HepG2 (cell line): ENCODE measurements at regions not wholly inside any gene's neighbourhood (a gene's known extent, or its start where the extent isn't known, plus 50 kb on each side); places are given as distances from the start of the nearest gene placed in this dataset.

Source experiments
- ATAC-seq: fragments of 200-7000 bp; cut with Tn5 transposase; 3 replicates; pipeline ENCODE4 v1.9.1; 2020; ENCODE audit warnings: mild to moderate bottlenecking, moderate library complexity
- BruUV-seq: library from RNA; stranded (reverse); fragments of 400-500 nt; replicated peaks from 2 replicates; lab custom pipeline; 2021; lab: Mats Ljungman, UMichigan
- CTCF ChIA-PET: fragments of 300-600 bp; formaldehyde crosslinking; extraction: SDS; loops from one replicate; lab custom pipeline; 2021; ENCODE audit warnings: low total read pairs, inconsistent platforms, low intra/inter-chr PET ratio; lab: Yijun Ruan, JAX
- POLR2A ChIA-PET: fragments of 350-600 bp; sonication (Branson Sonifier 250); formaldehyde crosslinking; loops from one replicate; lab custom pipeline; 2020; ENCODE audit warnings: antibody characterized with exemption, inconsistent platforms; lab: Yijun Ruan, JAX
- DNase-seq: peaks from one replicate; pipeline ENCODE4 v3.0.0-alpha.2; 2015; ENCODE audit warnings: low spot score
- FAIRE-seq: peaks from 3 replicates; lab custom pipeline; 2011; peaks lifted over from hg19 to GRCh38; lab: Jason Lieb, UNC
- H2AFZ ChIP-seq: one replicate; pipeline ENCODE4 v1.6.1; 2011; ENCODE audit warnings: low read length, inconsistent platforms
- H3K27ac ChIP-seq: fragments of 300-600 bp; 3 replicates; pipeline ENCODE4 v1.8.0; 2011; ENCODE audit warnings: mixed run types, mild to moderate bottlenecking, mixed read lengths, low read length, inconsistent platforms; ENCODE audit not compliant: insufficient read depth; ENCODE audit errors: extremely low read length
- H3K27me3 ChIP-seq, 2 experiments: fragments of 200-600 bp in 1 of 2; 2 replicates in 1 of 2; 3 replicates in 1 of 2; pipeline versions ENCODE4 v1.6.0 to v1.8.0; 2011; ENCODE audit warnings: low read length in 2 of 2, mild to moderate bottlenecking in 2 of 2, moderate library complexity in 2 of 2, inconsistent platforms in 1 of 2; ENCODE audit not compliant: insufficient read depth in 2 of 2, control insufficient read depth in 1 of 2
- H3K36me3 ChIP-seq, 2 experiments: fragments of 200-600 bp in 1 of 2; replicated peaks in 1 of 2; 2 replicates in 1 of 2; 3 replicates in 1 of 2; pipeline versions ENCODE4 v1.5.1 to v1.8.0; 2011; ENCODE audit warnings: low read length in 2 of 2, inconsistent platforms in 1 of 2; ENCODE audit not compliant: insufficient read depth in 2 of 2, control insufficient read depth in 1 of 2
- H3K4me1 ChIP-seq: 2 replicates; pipeline ENCODE4 v1.5.1; 2012; ENCODE audit warnings: low read length, inconsistent platforms; ENCODE audit not compliant: insufficient read depth
- H3K4me2 ChIP-seq: 2 replicates; pipeline ENCODE4 v1.6.0; 2011; ENCODE audit warnings: low read depth, low read length, inconsistent platforms
- H3K4me3 ChIP-seq, 3 experiments: fragments of 200-600 bp in 1 of 3; sonication (generic), shearing (Covaris generic) in 1 of 3; replicated peaks in 1 of 3; 2 replicates each; pipeline ENCODE4 v1.5.1; 2011 to 2016; ENCODE audit warnings: low read length in 3 of 3, inconsistent platforms in 2 of 3, low read depth in 2 of 3, mild to moderate bottlenecking in 2 of 3, control low read depth in 1 of 3, mixed read lengths in 1 of 3; ENCODE audit not compliant: insufficient read depth in 1 of 3
- H3K79me2 ChIP-seq: one replicate; pipeline ENCODE4 v1.6.1; 2011; ENCODE audit warnings: low read length, inconsistent platforms; ENCODE audit not compliant: insufficient read depth
- H3K9ac ChIP-seq: 2 replicates; pipeline ENCODE4 v1.6.0; 2011; ENCODE audit warnings: mild to moderate bottlenecking, low read depth, low read length, inconsistent platforms; ENCODE audit not compliant: insufficient read depth
- H3K9me3 ChIP-seq: 2 replicates; pipeline ENCODE4 v1.5.1; 2012; ENCODE audit warnings: mild to moderate bottlenecking, low read length
- H4K20me1 ChIP-seq: 2 replicates; pipeline ENCODE4 v1.6.0; 2011; ENCODE audit warnings: inconsistent platforms, mild to moderate bottlenecking, low read length, moderate library complexity; ENCODE audit not compliant: insufficient read depth
- ATF7-NPFF ChIP-seq: sonication (generic); formaldehyde crosslinking; IDR thresholded peaks from 2 replicates; pipeline ENCODE4 v1.8.1; 2023; ENCODE audit warnings: mild to moderate bottlenecking, low read depth, missing genetic modification reagents, moderate library complexity
- JARID2 ChIP-seq: sonication (generic); formaldehyde crosslinking; IDR thresholded peaks from 2 replicates; pipeline ENCODE4 v1.8.1; 2023; ENCODE audit warnings: missing genetic modification reagents, inconsistent platforms; ENCODE audit not compliant: insufficient replicate concordance
- KDM2A ChIP-seq: sonication (generic); formaldehyde crosslinking; IDR thresholded peaks from 2 replicates; pipeline ENCODE4 v1.4.0; 2020; ENCODE audit warnings: low read depth, missing genetic modification reagents, borderline replicate concordance
- MTA3 ChIP-seq: sonication (generic); formaldehyde crosslinking; IDR thresholded peaks from 2 replicates; pipeline ENCODE4 v1.4.0; 2020; ENCODE audit warnings: missing genetic modification reagents
- ZNF484 ChIP-seq: sonication (generic); formaldehyde crosslinking; IDR thresholded peaks from 2 replicates; pipeline ENCODE4 v1.5.1; 2020; ENCODE audit warnings: mild to moderate bottlenecking, low read depth, missing genetic modification reagents, borderline replicate concordance
- ZNF674 ChIP-seq: sonication (generic); formaldehyde crosslinking; IDR thresholded peaks from 2 replicates; pipeline ENCODE4 v1.5.0; 2020; ENCODE audit warnings: low read depth, mild to moderate bottlenecking, missing genetic modification reagents
- WGBS: methylation state at CpG from one replicate; pipeline ENCODE4 v1.1.6; 2017; ENCODE audit warnings: low lambda C conversion rate; 5-methylcytosine and 5-hydroxymethylcytosine counted together
- in situ Hi-C: cut with HindIII; loops from 2 replicates; pipeline ENCODE4 v1.10.0; 2017; ENCODE audit warnings: low pct_unique_long_range_greater_than_20kb; ENCODE audit not compliant: extremely low pct_ligation_motif_present
- intact Hi-C: fragments of 100-400 bp; cut with micrococcal nuclease; formaldehyde crosslinking; loops from one replicate; pipeline ENCODE4 v1.10.0; 2022; ENCODE audit not compliant: unreplicated experiment
- TF ChIP-seq, protein P1 (sequence below): sonication (generic); formaldehyde crosslinking; IDR thresholded peaks from 2 replicates; pipeline ENCODE4 v1.4.0; 2020; ENCODE audit warnings: missing genetic modification reagents, borderline replicate concordance

GRCh38 chr2:17336458-17336857 is 181.8 kb downstream of the RAD51AP2 start:
- intact Hi-C loops, result no loop called here
- H2AFZ ChIP-seq, result no peak overlapping the region
- no peak for FAIRE-seq

More at GRCh38 chr2:17336458-17336857, 181.8 kb downstream of the RAD51AP2 start:
- no peak for ATAC-seq
- Histone ChIP-seq H3K9me3 (no peaks in the 10 kb centered on the region), H3K79me2 (no peaks in the 10 kb centered on the region), H3K4me1 (no peaks in the 10 kb centered on the region), H3K9ac (no peak overlapping the region), H3K27me3 (peaks cover 0 to 2% of the 10 kb centered on the region in 2 experiments; a peak in 1 of 5 replicates), H4K20me1 (no peaks in the 10 kb centered on the region), H3K36me3 (no peaks in the 10 kb centered on the region), H3K4me3 (no peak overlapping the region), H3K27ac (no peak overlapping the region), H3K4me2 (no peak overlapping the region)
- POLR2A ChIA-PET, result no interaction called here
- BruUV-seq, result no TSS peak
- DNase-seq, result no peak
- in situ Hi-C loops, result no loop called here
- CTCF ChIA-PET, result no interaction called here
- TF ChIP-seq MTA3 (CRISPR knock-in tag), result no peak
- no peak for TF ChIP-seq KDM2A (CRISPR knock-in tag)
- TF ChIP-seq ZNF674, result no peak
- TF ChIP-seq ZNF484 (CRISPR knock-in tag), result no peak
- TF ChIP-seq ATF7-NPFF (CRISPR knock-in tag), result no peak
- TF ChIP-seq, protein P1, sequence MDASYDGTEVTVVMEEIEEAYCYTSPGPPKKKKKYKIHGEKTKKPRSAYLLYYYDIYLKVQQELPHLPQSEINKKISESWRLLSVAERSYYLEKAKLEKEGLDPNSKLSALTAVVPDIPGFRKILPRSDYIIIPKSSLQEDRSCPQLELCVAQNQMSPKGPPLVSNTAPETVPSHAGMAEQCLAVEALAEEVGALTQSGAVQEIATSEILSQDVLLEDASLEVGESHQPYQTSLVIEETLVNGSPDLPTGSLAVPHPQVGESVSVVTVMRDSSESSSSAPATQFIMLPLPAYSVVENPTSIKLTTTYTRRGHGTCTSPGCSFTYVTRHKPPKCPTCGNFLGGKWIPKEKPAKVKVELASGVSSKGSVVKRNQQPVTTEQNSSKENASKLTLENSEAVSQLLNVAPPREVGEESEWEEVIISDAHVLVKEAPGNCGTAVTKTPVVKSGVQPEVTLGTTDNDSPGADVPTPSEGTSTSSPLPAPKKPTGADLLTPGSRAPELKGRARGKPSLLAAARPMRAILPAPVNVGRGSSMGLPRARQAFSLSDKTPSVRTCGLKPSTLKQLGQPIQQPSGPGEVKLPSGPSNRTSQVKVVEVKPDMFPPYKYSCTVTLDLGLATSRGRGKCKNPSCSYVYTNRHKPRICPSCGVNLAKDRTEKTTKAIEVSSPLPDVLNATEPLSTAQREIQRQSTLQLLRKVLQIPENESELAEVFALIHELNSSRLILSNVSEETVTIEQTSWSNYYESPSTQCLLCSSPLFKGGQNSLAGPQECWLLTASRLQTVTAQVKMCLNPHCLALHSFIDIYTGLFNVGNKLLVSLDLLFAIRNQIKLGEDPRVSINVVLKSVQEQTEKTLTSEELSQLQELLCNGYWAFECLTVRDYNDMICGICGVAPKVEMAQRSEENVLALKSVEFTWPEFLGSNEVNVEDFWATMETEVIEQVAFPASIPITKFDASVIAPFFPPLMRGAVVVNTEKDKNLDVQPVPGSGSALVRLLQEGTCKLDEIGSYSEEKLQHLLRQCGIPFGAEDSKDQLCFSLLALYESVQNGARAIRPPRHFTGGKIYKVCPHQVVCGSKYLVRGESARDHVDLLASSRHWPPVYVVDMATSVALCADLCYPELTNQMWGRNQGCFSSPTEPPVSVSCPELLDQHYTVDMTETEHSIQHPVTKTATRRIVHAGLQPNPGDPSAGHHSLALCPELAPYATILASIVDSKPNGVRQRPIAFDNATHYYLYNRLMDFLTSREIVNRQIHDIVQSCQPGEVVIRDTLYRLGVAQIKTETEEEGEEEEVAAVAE (CRISPR knock-in tag), result no peak
- no peak for TF ChIP-seq JARID2 (CRISPR knock-in tag)
- WGBS, result 3% methylated on average over 2 of the region's 2 CpGs
